HepG2 (cell line): ENCODE measurements at regions not wholly inside any gene's neighbourhood (a gene's known extent, or its start where the extent isn't known, plus 50 kb on each side); places are given as distances from the start of the nearest gene placed in this dataset.

ENCODE experiments used
- BHLHE40 ChIP-seq: IDR thresholded peaks from 2 replicates; pipeline ENCODE4 v1.6.1; 2011; ENCODE audit warnings: low read length, improper control_type of control experiment
- DZIP1 ChIP-seq: sonication (generic); formaldehyde crosslinking; IDR thresholded peaks from 2 replicates; pipeline ENCODE4 v1.5.0; 2020; ENCODE audit warnings: mild to moderate bottlenecking, missing genetic modification reagents
- KAT7 ChIP-seq: IDR thresholded peaks from 2 replicates; pipeline ENCODE4 v1.6.1; 2018; ENCODE audit warnings: borderline replicate concordance, missing compliant biosample characterization
- KDM1A ChIP-seq: IDR thresholded peaks from 2 replicates; pipeline ENCODE4 v1.6.1; 2016; ENCODE audit warnings: missing compliant biosample characterization
- KLF16 ChIP-seq, 2 experiments: sonication (generic) in 1 of 2; formaldehyde crosslinking in 1 of 2; IDR thresholded peaks; 2 replicates each; pipeline versions ENCODE4 v1.6.1 to v1.8.0; 2016 to 2023; ENCODE audit warnings: missing genetic modification reagents in 2 of 2, missing compliant biosample characterization in 1 of 2
- MATR3 ChIP-seq: sonication (generic); formaldehyde crosslinking; IDR thresholded peaks from 2 replicates; pipeline ENCODE4 v1.4.0; 2020; ENCODE audit warnings: missing genetic modification reagents
- MIER2 ChIP-seq: IDR thresholded peaks from 2 replicates; pipeline ENCODE4 v1.6.1; 2016; ENCODE audit warnings: missing biosample characterization, missing genetic modification reagents
- MTF1 ChIP-seq: sonication (generic); formaldehyde crosslinking; IDR thresholded peaks from 2 replicates; pipeline ENCODE4 v1.5.0; 2020; ENCODE audit warnings: missing genetic modification reagents
- MXD4 ChIP-seq: IDR thresholded peaks from 2 replicates; pipeline ENCODE4 v1.6.1; 2016; ENCODE audit warnings: mild to moderate bottlenecking, missing biosample characterization, missing genetic modification reagents
- NAIF1 ChIP-seq: sonication (generic); formaldehyde crosslinking; IDR thresholded peaks from 2 replicates; pipeline ENCODE4 v1.5.0; 2020; ENCODE audit warnings: mild to moderate bottlenecking, missing genetic modification reagents, borderline replicate concordance
- NCOA2 ChIP-seq: sonication (generic); formaldehyde crosslinking; IDR thresholded peaks from 2 replicates; pipeline ENCODE4 v1.8.0; 2022; ENCODE audit warnings: inconsistent platforms
- NR3C1 ChIP-seq: sonication (generic); formaldehyde crosslinking; IDR thresholded peaks from 2 replicates; pipeline ENCODE4 v1.4.0; 2020; ENCODE audit warnings: missing genetic modification reagents
- PLRG1 ChIP-seq: fragments of 450-650 bp; conservative IDR thresholded peaks from 2 replicates; pipeline ENCODE4 v1.6.1; 2016
- SMARCE1 ChIP-seq: fragments of 450-650 bp; IDR thresholded peaks from 2 replicates; pipeline ENCODE4 v1.6.1; 2017; ENCODE audit warnings: borderline replicate concordance
- YY1 ChIP-seq: IDR thresholded peaks from 2 replicates; pipeline ENCODE4 v1.6.1; 2011; ENCODE audit warnings: low read length, low read depth, moderate library complexity, mild to moderate bottlenecking; ENCODE audit not compliant: insufficient read depth, insufficient replicate concordance
- ZBTB20 ChIP-seq: sonication (generic); formaldehyde crosslinking; IDR thresholded peaks from 2 replicates; pipeline ENCODE4 v1.8.1; 2023; ENCODE audit warnings: missing genetic modification reagents, low read depth, mild to moderate bottlenecking, borderline replicate concordance
- ZFP91 ChIP-seq: sonication (generic); formaldehyde crosslinking; IDR thresholded peaks from 2 replicates; pipeline ENCODE4 v1.9.0; 2022; ENCODE audit warnings: missing genetic modification reagents, mild to moderate bottlenecking, borderline replicate concordance
- ZNF10 ChIP-seq: sonication (generic); formaldehyde crosslinking; IDR thresholded peaks from 2 replicates; pipeline ENCODE4 v1.4.0; 2020; ENCODE audit warnings: mild to moderate bottlenecking, low read depth, missing genetic modification reagents, borderline replicate concordance
- ZNF142 ChIP-seq: sonication (generic); formaldehyde crosslinking; IDR thresholded peaks from 2 replicates; pipeline ENCODE4 v1.4.0; 2020; ENCODE audit warnings: missing genetic modification reagents
- ZNF30 ChIP-seq: sonication (generic); formaldehyde crosslinking; IDR thresholded peaks from 2 replicates; pipeline ENCODE4 v1.5.0; 2020; ENCODE audit warnings: mild to moderate bottlenecking, missing genetic modification reagents
- ZNF564 ChIP-seq: sonication (generic); formaldehyde crosslinking; IDR thresholded peaks from 2 replicates; pipeline ENCODE4 v1.8.1; 2023; ENCODE audit warnings: mild to moderate bottlenecking, missing genetic modification reagents
- ZNF749 ChIP-seq: sonication (generic); formaldehyde crosslinking; IDR thresholded peaks from 2 replicates; pipeline ENCODE4 v1.8.0; 2022; ENCODE audit warnings: mild to moderate bottlenecking, missing genetic modification reagents, moderate library complexity, borderline replicate concordance
- ZNF788 ChIP-seq: sonication (generic); formaldehyde crosslinking; IDR thresholded peaks from 2 replicates; pipeline ENCODE4 v1.5.0; 2020; ENCODE audit warnings: mild to moderate bottlenecking, missing genetic modification reagents, borderline replicate concordance

GRCh38 chr15:53384417-53384816 lies 375.0 kb downstream of the WDR72 start (continued):
- TF ChIP-seq SMARCE1 (no peak), KDM1A (CRISPR knock-in tag) (no peak), MIER2 (CRISPR knock-in tag) (0 out of 2 replicates have a peak, but pooled peaks have one; percentile 14), DZIP1 (CRISPR knock-in tag) (no peak), YY1 (no peak), BHLHE40 (no peak), ZNF749 (no peak), KLF16 (CRISPR knock-in tag; IDR thresholded peaks at IDR 0.05) (peak in 1 of 2 experiments; percentile 41; a peak in 1 of 4 replicates), NCOA2 (CRISPR knock-in tag) (0 out of 2 replicates have a peak, but pooled peaks have one; percentile 28), ZNF30 (CRISPR knock-in tag) (no peak), NAIF1 (CRISPR knock-in tag) (no peak), ZNF788 (CRISPR knock-in tag) (no peak), MXD4 (no peak), ZNF10 (no peak), PLRG1 (no peak), KAT7 (CRISPR knock-in tag) (no peak), MATR3 (CRISPR knock-in tag) (no peak), ZNF564 (no peak), ZNF142 (CRISPR knock-in tag) (no peak), ZFP91 (CRISPR knock-in tag) (0 out of 2 replicates have a peak, but pooled peaks have one; percentile 40), MTF1 (CRISPR knock-in tag) (no peak), ZBTB20 (CRISPR knock-in tag) (no peak), NR3C1 (CRISPR knock-in tag) (no peak)
